H1 (cell line): ENCODE measurements at regions not wholly inside any gene's neighbourhood (a gene's known extent, or its start where the extent isn't known, plus 50 kb on each side); places are given as distances from the start of the nearest gene placed in this dataset.

Experiments
- GABPA ChIP-seq: IDR thresholded peaks from 2 replicates; pipeline ENCODE4 v1.6.1; 2011; ENCODE audit warnings: mild to moderate bottlenecking, low read length, moderate library complexity, borderline replicate concordance; ENCODE audit not compliant: insufficient read depth
- HDAC2 ChIP-seq, 2 experiments: fragments of 300-600 bp in 1 of 2; sonication (generic) in 1 of 2; IDR thresholded peaks; 2 replicates each; pipeline ENCODE4 v1.6.1; 2011 to 2012; ENCODE audit warnings: low read depth in 2 of 2, low read length in 2 of 2, mild to moderate bottlenecking in 2 of 2, moderate library complexity in 2 of 2, borderline replicate concordance in 1 of 2, inconsistent platforms in 1 of 2
- JUN ChIP-seq: IDR thresholded peaks from 2 replicates; pipeline ENCODE4 v1.6.1; 2011; ENCODE audit warnings: low read depth, mild to moderate bottlenecking, improper control_type of control experiment, low read length
- SIX5 ChIP-seq: IDR thresholded peaks from 2 replicates; pipeline ENCODE4 v1.6.1; 2011; ENCODE audit warnings: mild to moderate bottlenecking, low read depth, low read length
- SRF ChIP-seq: IDR thresholded peaks from 2 replicates; pipeline ENCODE4 v1.6.1; 2011; ENCODE audit warnings: mild to moderate bottlenecking, low read depth, low read length, moderate library complexity
- TAF7 ChIP-seq: optimal IDR thresholded peaks from 2 replicates; pipeline ENCODE3; 2011; ENCODE audit warnings: low read depth, mild to moderate bottlenecking, inconsistent platforms, low read length, moderate library complexity, borderline replicate concordance
- USF2 ChIP-seq: IDR thresholded peaks from 2 replicates; pipeline ENCODE4 v1.6.1; 2011; ENCODE audit warnings: low read length, improper control_type of control experiment

- TF ChIP-seq TAF7 (no peak), HDAC2 (IDR thresholded peaks at IDR 0.05; ENCODE audit: borderline replicate concordance in 1 of 2, low read depth in 2 of 2, low read length in 2 of 2) (no peak), SIX5 (no peak), JUN (no peak), SRF (no peak), USF2 (no peak), GABPA (no peak)
Observed at GRCh38 chr10:4755286-4755989, 70.6 kb upstream of the AKR1E2 start (continued).
